ENCODE measurements at regions not wholly inside any gene's neighbourhood (a gene's known extent, or its start where the extent isn't known, plus 50 kb on each side); places are given as distances from the start of the nearest gene placed in this dataset.

DNA sequence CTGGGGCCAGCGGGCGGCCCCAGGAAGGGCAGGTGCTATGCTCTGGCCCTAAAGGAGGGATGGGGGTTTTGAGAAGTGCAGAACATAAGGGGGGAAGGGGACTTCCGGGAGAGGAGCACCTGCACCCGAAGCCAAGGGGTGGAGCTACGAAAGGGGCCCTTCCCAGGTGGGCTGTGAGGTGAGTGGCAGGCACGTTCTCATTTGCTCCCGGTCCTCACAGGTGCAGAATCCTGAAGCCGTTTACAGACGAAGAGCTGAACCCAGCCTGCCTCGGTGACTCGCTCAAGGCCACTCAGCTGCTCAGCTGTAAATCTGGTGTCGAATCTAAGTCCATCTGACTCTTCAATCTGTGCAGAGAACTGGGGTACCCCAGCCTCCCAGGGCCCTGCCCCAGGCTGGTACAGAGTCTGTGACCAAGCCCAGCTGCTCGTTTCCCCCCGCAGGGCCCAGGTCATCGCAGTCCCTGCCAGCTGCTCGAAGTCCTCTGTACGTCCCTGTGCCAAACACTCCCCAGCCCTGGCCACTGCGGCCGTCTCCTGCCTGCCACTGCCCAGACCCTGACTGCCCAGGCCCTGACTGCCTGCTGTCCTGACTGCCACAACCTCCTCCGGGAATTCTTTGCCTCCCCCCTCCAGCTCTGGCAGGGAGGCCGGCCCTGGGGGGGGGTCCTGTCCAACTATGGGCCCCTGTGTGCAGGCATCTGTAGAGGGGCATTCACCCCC lies 53.8 kb upstream of the RXRA start:
- no peak for DNase-seq (ENCODE audit: low read depth in 3 of 3)

DNA sequence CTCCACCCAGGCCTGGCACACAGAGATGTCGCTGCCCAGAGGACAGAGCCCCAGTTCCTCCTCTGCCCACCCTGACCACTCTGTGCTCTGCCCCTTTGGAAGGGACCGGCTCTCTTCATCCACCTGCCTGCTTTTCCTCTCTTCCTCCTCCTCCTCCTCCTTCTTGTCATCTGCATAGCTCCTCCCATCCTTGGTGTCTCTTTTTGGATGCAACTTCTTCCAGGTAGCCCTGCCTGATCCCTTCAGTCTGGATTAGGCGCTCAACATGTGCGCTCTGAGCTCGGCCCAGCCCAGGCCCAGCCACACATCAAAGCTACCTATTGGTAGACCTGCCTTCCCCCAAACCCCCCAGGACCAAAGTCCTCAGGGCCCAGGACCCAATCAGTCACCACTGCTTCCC lies 52.6 kb upstream of the RXRA start:
- DNase-seq (ENCODE audit: low read depth in 3 of 3) = no peak

- no peak for DNase-seq (ENCODE audit: low read depth in 3 of 3)
Measured at GRCh38 chr9:134275375-134275774, 50.9 kb upstream of the RXRA start.

DNA sequence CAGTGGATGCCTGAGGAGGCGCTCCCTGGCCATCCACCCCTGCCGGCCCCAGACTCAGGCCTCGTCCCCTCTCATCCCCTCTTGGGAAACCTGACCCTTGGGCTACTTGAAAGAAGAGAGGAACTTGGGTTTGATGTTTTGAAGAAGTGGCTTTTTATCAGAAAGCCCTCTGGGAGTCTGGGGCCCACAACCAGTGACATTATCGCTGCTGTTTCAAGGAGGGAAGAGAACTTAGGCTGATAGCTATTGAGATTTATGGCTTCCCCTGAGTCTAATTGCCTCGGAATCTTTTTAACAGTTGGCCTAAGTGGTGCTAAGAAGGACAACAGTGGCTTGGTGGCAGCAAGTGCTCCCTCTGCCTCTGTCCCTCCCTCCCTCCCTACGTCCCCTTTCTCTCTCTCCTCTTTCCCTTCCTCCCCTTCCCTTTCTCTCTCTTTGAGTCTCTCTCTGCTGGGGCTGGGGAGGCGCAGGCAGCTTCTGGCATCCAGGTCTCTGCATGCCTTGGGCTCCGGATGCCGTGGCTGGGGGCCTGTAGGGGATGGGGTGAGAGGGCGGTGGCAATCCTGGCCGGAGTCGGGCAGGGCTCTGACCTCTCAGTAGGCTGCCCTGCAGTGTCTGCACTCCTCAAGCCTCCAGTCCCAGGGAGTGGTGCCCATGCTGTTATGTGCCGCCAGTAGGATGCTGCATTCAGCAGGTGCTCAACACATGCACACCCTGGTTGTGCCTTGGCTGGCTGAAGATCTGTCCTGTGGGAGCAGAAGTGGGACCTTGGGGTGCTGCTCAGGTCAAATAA lies 49.6 kb upstream of the RXRA start:
- DNase-seq (ENCODE audit: low read depth in 3 of 3) = no peak

All from stimulated activated CD4-positive, alpha-beta T cell treated with anti-CD3 and anti-CD28 coated beads, TNF-alpha, amount 100 ng/mL, for 48 hours (primary cell).